Activated CD8-positive, alpha-beta memory T cell treated with anti-CD3 and anti-CD28 coated beads for 1 hour (primary cell): ENCODE measurements at regions not wholly inside any gene's neighbourhood (a gene's known extent, or its start where the extent isn't known, plus 50 kb on each side); places are given as distances from the start of the nearest gene placed in this dataset.
A peak's percentile ranks its signal among the peaks of the same experiment; 100 is the strongest.

Source experiments
- DNase-seq, 2 donors: peaks; one replicate each; pipeline ENCODE4 v3.0.0-alpha.2; 2020; ENCODE audit warnings: low read depth in 1 of 2; ENCODE audit errors: extremely low read depth in 1 of 2

- no peak for DNase-seq
Measured at GRCh38 chr12:65546528-65546927, 268.0 kb downstream of the MSRB3 start.

DNA sequence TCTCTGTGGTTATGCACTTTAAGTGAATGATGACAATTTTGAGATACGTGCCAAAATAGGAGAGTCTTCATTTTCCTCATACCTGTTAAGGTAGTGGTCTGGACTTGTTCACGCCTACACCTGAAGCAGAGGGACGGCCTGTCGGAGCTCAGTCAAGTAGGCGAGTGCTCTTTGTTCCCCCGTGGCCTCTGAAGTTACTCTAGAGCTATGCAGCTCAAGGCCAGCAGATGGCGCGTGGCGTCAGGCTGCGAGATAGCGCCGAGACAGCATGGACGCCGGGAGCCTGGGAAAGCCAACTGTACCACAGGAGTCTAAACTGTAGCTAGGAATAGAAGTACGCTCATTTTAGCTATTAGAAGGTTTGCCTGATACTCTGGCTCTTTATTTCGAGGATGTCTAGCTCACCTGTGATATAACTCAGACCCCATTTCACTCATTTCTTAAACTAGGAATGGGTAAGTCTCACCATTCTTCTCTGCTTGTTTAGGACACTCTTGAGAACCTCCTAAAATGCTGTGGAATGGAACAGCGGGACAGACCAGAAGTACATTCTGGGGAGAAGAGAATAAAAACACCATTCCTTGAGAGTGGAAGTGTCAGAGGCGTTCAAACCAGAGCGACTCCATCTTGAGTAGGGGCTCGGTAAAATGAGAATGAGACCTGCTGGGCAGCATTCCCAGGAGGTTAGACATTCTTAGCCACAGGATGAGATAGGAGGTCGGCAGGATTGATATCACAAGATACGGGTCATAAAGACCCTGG is 267.4 kb upstream of the HMGA2 start:
- peak; percentile 1 to 30 for DNase-seq

DNA sequence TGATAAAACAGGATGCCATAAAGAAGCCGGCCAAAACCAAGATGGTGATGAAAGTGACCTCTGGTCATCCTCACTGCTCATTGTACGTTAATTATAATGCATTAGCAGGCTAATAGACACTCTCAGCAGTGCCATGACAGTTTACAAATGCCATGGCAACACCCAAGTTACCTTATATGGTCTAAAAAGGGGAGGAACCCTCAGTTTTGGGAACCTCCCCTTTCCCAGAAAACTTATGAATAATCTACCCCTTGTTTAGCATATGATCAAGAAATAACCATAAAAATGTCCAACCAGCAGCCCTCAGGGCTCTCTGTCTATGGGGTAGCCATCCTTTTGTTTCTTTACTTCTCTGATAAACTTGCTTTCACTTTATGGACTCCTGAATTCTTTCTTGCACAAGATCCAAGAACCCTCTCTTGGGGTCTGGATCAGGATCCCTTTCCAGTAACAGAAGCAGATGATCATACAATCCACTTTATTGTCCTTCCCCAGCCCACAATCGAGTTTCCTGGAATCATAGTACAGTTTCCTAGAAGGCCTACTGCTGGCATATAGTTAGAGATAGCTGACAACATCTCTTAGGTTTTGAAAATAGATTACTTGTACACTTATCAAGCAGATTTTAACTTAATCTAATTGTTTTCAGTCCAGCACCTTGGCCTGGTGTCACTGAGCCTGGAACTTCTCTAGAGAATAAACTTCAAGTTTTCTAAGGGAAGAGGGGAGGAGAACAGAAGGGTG is 266.7 kb upstream of the HMGA2 start:
- no peak for DNase-seq

- no peak for DNase-seq
Measured at GRCh38 chr12:65560286-65560685, 264.0 kb upstream of the HMGA2 start.

- no peak for DNase-seq
Measured at GRCh38 chr12:65561798-65562382, 262.4 kb upstream of the HMGA2 start.

DNA sequence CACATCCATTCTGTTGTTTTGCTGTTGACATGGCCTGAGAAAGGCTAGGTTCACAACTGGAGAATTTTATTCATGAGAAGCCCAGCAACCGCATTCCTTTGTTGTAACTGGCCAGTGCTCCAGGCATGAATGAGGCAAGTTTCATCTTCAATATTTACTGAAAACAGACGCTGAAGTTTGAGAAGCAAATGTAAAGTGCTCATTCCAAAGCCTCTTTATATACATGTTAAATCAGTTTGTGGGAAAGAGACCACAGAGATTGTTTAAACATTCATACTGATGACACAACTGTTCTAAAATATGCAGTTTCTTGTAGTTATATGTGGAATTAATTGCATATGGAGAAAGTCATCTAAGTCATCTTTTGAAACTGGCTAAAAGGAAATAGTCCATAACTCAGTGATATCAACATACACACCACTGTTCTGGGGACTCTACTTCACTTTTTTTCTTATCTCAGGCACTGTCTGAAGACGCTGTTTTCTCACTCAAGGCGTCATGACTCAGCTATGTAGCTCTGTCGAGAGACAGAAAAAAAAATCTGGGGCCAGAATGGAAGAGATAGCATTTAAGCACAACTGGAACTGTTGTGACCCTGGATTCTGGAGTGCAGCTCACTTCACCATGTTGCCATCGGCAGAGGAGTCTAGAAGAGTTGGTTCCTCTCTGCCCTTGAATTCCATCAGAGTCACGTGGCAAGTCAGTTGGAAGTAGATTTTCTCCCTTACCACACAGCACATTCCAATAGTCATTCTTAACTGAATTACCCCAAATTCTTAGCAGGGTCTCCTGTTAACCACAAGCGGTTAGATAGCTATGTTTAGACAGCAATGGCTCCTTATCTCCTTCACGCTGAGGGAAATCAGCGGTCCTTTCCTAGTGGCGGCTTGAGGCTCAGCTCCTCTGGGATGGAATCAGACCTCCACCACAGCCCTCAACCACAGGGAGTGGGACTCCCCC is 258.4 kb upstream of the HMGA2 start:
- DNase-seq, result no peak

DNA sequence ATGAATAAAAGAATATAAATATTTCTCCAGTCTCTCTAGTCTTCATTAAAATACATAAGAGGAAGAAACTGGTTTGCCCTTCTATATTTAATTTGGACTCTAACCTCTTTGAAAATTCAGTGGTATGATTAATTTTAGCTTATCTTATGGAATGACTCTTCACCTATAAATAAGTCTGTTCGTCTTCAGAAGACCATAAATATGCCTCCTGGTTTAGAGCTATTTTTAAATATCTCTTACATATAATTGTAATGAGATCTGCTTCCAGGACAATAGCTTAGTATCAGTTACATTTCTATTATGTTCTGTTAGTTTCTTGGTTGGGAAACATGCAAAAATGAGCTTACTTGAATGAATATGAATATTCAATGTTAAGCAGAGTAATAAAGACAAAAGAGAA is 257.5 kb upstream of the HMGA2 start:
- no peak for DNase-seq

GRCh38 chr12:65567820-65568219 is 256.5 kb upstream of the HMGA2 start:
- DNase-seq, result no peak

- no peak for DNase-seq
Measured at GRCh38 chr12:65568517-65568916, 255.8 kb upstream of the HMGA2 start.

GRCh38 chr12:65570451-65571130 is 253.7 kb upstream of the HMGA2 start:
- DNase-seq, result no peak

DNA sequence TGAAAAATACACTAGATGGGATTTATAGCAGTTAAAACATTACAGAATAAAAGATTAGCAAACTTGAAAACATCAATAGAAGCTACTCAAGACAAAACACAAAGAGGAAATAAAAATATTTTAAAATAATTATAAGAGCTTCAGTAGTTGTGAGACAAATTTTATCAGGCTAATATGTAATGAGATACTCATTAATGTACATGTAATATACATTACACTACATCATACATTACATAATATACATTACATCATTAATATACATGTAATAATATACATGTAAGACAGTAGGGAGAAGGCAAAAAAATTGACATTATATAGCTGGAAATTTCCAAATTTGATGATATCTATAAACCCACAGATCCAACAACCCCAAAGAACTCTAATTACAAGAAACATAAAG is 249.4 kb upstream of the HMGA2 start:
- DNase-seq, result no peak

- DNase-seq, result no peak
Measured at GRCh38 chr12:65584016-65584415, 240.3 kb upstream of the HMGA2 start.

- no peak for DNase-seq
Measured at GRCh38 chr12:65585648-65586602, 238.4 kb upstream of the HMGA2 start.

DNA sequence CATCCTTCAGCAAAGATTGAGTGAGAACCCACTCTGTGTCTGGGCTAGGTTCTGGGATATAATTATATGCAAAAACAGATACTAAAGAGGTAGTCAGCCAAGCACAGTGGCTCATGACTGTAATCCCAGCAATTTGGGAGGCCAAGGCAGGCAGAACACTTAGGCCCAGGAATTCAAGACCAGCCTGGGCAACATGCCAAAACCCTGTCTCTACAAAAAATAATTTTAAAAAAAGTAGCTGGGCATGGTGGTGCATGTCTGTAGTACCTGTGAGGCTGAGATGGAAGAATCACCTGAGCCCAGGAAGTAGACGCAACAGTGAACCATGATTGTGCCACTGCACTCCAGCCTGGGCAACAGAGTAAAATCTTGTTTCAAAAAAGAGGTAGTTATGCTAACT is 237.5 kb upstream of the HMGA2 start:
- no peak for DNase-seq

GRCh38 chr12:65590318-65590717 is 234.0 kb upstream of the HMGA2 start:
- no peak for DNase-seq

DNA sequence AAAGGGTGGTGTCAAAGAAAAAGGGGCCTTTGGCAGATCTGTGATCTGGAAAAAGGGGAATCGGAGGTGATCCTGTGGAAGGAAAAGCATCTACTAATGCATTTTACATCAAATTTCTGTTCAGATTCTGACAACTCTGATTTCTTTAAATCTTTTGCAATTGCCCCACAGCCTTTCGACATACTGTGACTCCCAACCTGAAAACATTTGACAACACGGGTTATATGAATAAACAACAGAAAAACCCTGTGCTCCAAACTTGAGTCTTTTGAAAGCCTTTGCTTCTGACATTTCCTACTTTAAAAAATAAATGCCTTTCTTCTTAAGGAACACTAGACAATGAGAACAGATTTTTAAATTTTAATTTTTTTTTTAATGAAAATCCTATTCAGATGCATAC is 231.9 kb upstream of the HMGA2 start:
- no peak for DNase-seq

DNA sequence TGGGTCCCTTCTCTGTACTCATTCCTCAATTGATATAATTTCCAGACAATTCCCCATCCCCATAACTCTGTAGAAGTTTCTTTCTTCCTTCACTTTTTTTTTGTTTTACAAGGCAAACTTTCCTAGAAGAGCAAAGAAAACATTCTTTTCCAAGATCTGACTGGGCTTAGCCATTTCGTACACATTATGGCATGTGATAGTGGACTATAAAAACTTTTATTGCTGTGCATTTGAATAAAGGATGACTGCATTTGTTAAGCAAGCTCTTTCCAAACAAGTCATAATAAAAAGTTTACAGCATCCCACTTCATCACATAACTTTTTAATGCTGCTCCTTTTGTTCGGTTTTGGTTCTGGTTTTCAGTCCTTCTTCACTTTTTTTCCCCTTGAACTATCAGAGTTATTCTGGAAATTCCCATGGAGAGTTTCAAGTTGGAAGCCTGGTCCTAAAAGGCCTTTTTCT is 231.0 kb upstream of the HMGA2 start:
- no peak for DNase-seq

DNA sequence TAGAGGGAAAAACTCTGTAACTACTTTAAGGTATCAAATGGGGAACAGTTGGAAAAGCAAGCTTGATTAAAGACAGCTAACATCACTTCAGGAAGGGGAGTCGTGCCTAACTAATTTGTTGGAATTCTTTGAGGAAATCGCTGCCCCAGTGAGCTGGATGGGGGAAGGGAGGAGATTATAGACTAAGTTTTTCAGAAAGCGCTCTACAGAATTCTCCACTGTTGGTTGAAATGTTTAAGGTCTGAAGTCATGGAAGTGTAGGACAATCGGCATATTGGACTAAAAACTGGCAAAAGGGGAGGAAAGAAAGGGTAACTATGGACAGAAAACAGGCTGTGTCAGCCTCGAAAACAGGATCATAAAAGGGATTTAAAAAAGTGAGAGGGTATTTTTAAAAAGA is 229.9 kb upstream of the HMGA2 start:
- DNase-seq, result no peak

GRCh38 chr12:65595016-65595560 is 229.2 kb upstream of the HMGA2 start:
- DNase-seq, result no peak
